SK-N-SH treated with all-trans-retinoic acid at 6 μM for 48 hours (cell line): ENCODE measurements at regions not wholly inside any gene's neighbourhood (a gene's known extent, or its start where the extent isn't known, plus 50 kb on each side); places are given as distances from the start of the nearest gene placed in this dataset.

ENCODE experiments used
- ARNTL ChIP-seq: fragments of 450-650 bp; formaldehyde crosslinking; IDR thresholded peaks from 2 replicates; pipeline ENCODE4 v1.5.0; 2020; ENCODE audit warnings: low read depth, mild to moderate bottlenecking, moderate library complexity, borderline replicate concordance
- BACH2 ChIP-seq: fragments of 250-450 bp; sonication (Bioruptor Pico); IDR thresholded peaks from 2 replicates; pipeline ENCODE4 v1.9.0; 2021; ENCODE audit warnings: mild to moderate bottlenecking, borderline replicate concordance
- GLIS3 ChIP-seq: fragments of 250-450 bp; sonication (Bioruptor Pico); IDR thresholded peaks from 2 replicates; pipeline ENCODE4 v1.5.0; 2020; ENCODE audit warnings: mild to moderate bottlenecking, moderate library complexity
- RARB ChIP-seq: fragments of 250-450 bp; sonication (Bioruptor Pico); IDR thresholded peaks from 2 replicates; pipeline ENCODE4 v1.8.0; 2021; ENCODE audit warnings: mild to moderate bottlenecking, moderate library complexity
- TOX ChIP-seq: fragments of 250-450 bp; sonication (Bioruptor Pico); IDR thresholded peaks from 2 replicates; pipeline ENCODE4 v1.8.0; 2021; ENCODE audit warnings: mild to moderate bottlenecking, moderate library complexity, borderline replicate concordance
- ZC3H10 ChIP-seq: fragments of 250-450 bp; sonication (Bioruptor Pico); IDR thresholded peaks from 2 replicates; pipeline ENCODE4 v1.5.1; 2021; ENCODE audit warnings: mild to moderate bottlenecking, moderate library complexity
- ZFP3 ChIP-seq: fragments of 250-450 bp; sonication (Bioruptor Pico); IDR thresholded peaks from 2 replicates; pipeline ENCODE4 v1.5.0; 2020; ENCODE audit warnings: mild to moderate bottlenecking, moderate library complexity
- ZFP30 ChIP-seq: fragments of 450-650 bp; formaldehyde crosslinking; IDR thresholded peaks from 2 replicates; pipeline ENCODE4 v1.5.0; 2022; ENCODE audit warnings: mild to moderate bottlenecking, moderate library complexity
- TF ChIP-seq, protein P1 (sequence below): fragments of 250-450 bp; sonication (Bioruptor Pico); IDR thresholded peaks from 2 replicates; pipeline ENCODE4 v1.5.0; 2020; ENCODE audit warnings: mild to moderate bottlenecking, moderate library complexity
- TF ChIP-seq, protein P2 (sequence below): fragments of 250-450 bp; sonication (Bioruptor Pico); IDR thresholded peaks from 2 replicates; pipeline ENCODE4 v1.8.0; 2020; ENCODE audit warnings: mild to moderate bottlenecking, moderate library complexity, borderline replicate concordance
- TF ChIP-seq, protein P3 (sequence below): fragments of 250-450 bp; sonication (Bioruptor Pico); IDR thresholded peaks from 2 replicates; pipeline ENCODE4 v1.5.1; 2021; ENCODE audit warnings: mild to moderate bottlenecking, moderate library complexity
- TF ChIP-seq, protein P4 (sequence below): fragments of 250-450 bp; sonication (Bioruptor Pico); IDR thresholded peaks from 2 replicates; pipeline ENCODE4 v1.5.1; 2020; ENCODE audit warnings: low read depth, mild to moderate bottlenecking, moderate library complexity

DNA sequence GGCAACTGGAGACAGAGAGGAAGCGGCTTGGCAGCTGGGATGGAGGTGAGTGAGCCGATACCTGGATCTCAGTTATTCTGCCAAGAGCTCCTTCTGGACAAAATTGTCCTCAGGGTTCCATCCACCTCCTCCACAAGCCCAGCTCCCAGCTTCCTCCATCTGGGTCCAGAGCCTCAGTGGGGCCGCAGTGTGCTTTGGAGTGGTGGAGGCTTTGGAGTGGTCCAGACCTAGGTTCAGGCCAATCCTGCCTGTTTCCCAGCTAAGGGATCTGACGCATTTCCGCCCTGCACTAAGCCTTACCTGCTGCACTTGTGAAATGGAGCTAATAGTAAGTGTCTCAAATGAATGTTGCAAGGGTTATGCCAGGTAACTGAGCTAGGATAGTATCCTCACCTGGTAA is 355.7 kb upstream of the SHH start:
- no peak for TF ChIP-seq TOX
- no peak for TF ChIP-seq ARNTL (CRISPR knock-in tag)
- TF ChIP-seq, protein P1, sequence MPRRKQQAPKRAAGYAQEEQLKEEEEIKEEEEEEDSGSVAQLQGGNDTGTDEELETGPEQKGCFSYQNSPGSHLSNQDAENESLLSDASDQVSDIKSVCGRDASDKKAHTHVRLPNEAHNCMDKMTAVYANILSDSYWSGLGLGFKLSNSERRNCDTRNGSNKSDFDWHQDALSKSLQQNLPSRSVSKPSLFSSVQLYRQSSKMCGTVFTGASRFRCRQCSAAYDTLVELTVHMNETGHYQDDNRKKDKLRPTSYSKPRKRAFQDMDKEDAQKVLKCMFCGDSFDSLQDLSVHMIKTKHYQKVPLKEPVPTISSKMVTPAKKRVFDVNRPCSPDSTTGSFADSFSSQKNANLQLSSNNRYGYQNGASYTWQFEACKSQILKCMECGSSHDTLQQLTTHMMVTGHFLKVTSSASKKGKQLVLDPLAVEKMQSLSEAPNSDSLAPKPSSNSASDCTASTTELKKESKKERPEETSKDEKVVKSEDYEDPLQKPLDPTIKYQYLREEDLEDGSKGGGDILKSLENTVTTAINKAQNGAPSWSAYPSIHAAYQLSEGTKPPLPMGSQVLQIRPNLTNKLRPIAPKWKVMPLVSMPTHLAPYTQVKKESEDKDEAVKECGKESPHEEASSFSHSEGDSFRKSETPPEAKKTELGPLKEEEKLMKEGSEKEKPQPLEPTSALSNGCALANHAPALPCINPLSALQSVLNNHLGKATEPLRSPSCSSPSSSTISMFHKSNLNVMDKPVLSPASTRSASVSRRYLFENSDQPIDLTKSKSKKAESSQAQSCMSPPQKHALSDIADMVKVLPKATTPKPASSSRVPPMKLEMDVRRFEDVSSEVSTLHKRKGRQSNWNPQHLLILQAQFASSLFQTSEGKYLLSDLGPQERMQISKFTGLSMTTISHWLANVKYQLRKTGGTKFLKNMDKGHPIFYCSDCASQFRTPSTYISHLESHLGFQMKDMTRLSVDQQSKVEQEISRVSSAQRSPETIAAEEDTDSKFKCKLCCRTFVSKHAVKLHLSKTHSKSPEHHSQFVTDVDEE (CRISPR knock-in tag) = no peak
- TF ChIP-seq, protein P2, sequence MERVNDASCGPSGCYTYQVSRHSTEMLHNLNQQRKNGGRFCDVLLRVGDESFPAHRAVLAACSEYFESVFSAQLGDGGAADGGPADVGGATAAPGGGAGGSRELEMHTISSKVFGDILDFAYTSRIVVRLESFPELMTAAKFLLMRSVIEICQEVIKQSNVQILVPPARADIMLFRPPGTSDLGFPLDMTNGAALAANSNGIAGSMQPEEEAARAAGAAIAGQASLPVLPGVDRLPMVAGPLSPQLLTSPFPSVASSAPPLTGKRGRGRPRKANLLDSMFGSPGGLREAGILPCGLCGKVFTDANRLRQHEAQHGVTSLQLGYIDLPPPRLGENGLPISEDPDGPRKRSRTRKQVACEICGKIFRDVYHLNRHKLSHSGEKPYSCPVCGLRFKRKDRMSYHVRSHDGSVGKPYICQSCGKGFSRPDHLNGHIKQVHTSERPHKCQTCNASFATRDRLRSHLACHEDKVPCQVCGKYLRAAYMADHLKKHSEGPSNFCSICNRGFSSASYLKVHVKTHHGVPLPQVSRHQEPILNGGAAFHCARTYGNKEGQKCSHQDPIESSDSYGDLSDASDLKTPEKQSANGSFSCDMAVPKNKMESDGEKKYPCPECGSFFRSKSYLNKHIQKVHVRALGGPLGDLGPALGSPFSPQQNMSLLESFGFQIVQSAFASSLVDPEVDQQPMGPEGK (CRISPR knock-in tag) = no peak
- TF ChIP-seq ZFP30 (CRISPR knock-in tag) = no peak
- no peak for TF ChIP-seq RARB (CRISPR knock-in tag)
- TF ChIP-seq GLIS3 (CRISPR knock-in tag) = no peak
- no peak for TF ChIP-seq BACH2 (CRISPR knock-in tag)
- TF ChIP-seq ZC3H10 = no peak
- TF ChIP-seq, protein P3, sequence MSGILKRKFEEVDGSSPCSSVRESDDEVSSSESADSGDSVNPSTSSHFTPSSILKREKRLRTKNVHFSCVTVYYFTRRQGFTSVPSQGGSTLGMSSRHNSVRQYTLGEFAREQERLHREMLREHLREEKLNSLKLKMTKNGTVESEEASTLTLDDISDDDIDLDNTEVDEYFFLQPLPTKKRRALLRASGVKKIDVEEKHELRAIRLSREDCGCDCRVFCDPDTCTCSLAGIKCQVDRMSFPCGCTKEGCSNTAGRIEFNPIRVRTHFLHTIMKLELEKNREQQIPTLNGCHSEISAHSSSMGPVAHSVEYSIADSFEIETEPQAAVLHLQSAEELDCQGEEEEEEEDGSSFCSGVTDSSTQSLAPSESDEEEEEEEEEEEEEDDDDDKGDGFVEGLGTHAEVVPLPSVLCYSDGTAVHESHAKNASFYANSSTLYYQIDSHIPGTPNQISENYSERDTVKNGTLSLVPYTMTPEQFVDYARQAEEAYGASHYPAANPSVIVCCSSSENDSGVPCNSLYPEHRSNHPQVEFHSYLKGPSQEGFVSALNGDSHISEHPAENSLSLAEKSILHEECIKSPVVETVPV (CRISPR knock-in tag) = no peak
- no peak for TF ChIP-seq ZFP3 (CRISPR knock-in tag)
- TF ChIP-seq, protein P4, sequence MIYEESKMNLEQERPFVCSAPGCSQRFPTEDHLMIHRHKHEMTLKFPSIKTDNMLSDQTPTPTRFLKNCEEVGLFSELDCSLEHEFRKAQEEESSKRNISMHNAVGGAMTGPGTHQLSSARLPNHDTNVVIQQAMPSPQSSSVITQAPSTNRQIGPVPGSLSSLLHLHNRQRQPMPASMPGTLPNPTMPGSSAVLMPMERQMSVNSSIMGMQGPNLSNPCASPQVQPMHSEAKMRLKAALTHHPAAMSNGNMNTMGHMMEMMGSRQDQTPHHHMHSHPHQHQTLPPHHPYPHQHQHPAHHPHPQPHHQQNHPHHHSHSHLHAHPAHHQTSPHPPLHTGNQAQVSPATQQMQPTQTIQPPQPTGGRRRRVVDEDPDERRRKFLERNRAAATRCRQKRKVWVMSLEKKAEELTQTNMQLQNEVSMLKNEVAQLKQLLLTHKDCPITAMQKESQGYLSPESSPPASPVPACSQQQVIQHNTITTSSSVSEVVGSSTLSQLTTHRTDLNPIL (CRISPR knock-in tag) = no peak
